Stomach (tissue), 8 donors: ENCODE measurements at regions not wholly inside any gene's neighbourhood (a gene's known extent, or its start where the extent isn't known, plus 50 kb on each side); places are given as distances from the start of the nearest gene placed in this dataset.

Experiments used
- DNase-seq, 2 donors: peaks; one replicate each; pipeline versions ENCODE4 v3.0.0 to v3.0.0-alpha.2; 2013 to 2019
- H3K27ac ChIP-seq, 5 donors: fragments of 200-600 bp in 4 of 5; sonication (generic) in 4 of 5; one replicate each; pipeline ENCODE4 v1.5.1; 2013 to 2019; ENCODE audit warnings: mild to moderate bottlenecking in 1 of 5, moderate library complexity in 1 of 5
- H3K27me3 ChIP-seq, 3 donors: fragments of 200-600 bp; sonication (generic); one replicate each; pipeline ENCODE4 v1.5.1; 2017 to 2019; ENCODE audit warnings: mixed run types in 1 of 3
- H3K36me3 ChIP-seq, 4 donors: fragments of 200-600 bp; sonication (generic); 1 replicate in 3 of 4; 2 replicates in 1 of 4; pipeline ENCODE4 v1.5.1; 2016 to 2019
- H3K4me1 ChIP-seq, 4 donors: fragments of 200-600 bp; sonication (generic); one replicate each; pipeline ENCODE4 v1.5.1; 2016 to 2019
- H3K4me3 ChIP-seq, 4 donors: fragments of 200-600 bp; sonication (generic) in 3 of 4; one replicate each; pipeline ENCODE4 v1.5.1; 2016 to 2019; ENCODE audit warnings: mild to moderate bottlenecking in 1 of 4
- H3K9me3 ChIP-seq, 4 donors: fragments of 200-600 bp; sonication (generic); one replicate each; pipeline ENCODE4 v1.5.1; 2016 to 2019
- CTCF ChIP-seq, 7 experiments: fragments of 450-650 bp in 4 of 7; fragments of 200-600 bp in 3 of 7; sonication (generic) in 3 of 7; IDR thresholded peaks; one replicate each; pipeline ENCODE4 v1.5.1; 2016 to 2019; ENCODE audit warnings: antibody characterized with exemption in 7 of 7, control low read depth in 2 of 7, mild to moderate bottlenecking in 1 of 7
- EP300 ChIP-seq: sonication (generic); formaldehyde crosslinking; IDR thresholded peaks from one replicate; pipeline ENCODE4 v1.6.1; 2017; ENCODE audit warnings: antibody characterized with exemption
- POLR2A ChIP-seq, 4 donors: fragments of 450-650 bp; IDR thresholded peaks; one replicate each; pipeline ENCODE4 v1.6.1; 2016; ENCODE audit warnings: antibody characterized with exemption in 4 of 4, control low read depth in 2 of 4, mild to moderate bottlenecking in 1 of 4, moderate library complexity in 1 of 4
- POLR2AphosphoS5 ChIP-seq, 3 donors: sonication (generic); formaldehyde crosslinking; IDR thresholded peaks; one replicate each; pipeline ENCODE4 v1.6.1; 2016; ENCODE audit warnings: antibody characterized with exemption in 3 of 3
- WGBS, 5 donors: extraction: QIAGEN DNeasy Blood & Tissue Kit in 3 of 5; methylation state at CpG; one replicate each; pipeline versions ENCODE4 v1.1.5 to v1.1.7; 2013 to 2018; 5-methylcytosine and 5-hydroxymethylcytosine counted together
- intact Hi-C: fragments of 100-400 bp; cut with DNase I; formaldehyde crosslinking; loops from one replicate; pipeline ENCODE4 v1.15.1; 2023; ENCODE audit warnings: low total_unique reads
- donor health status: healthy with polysubstance abuse.
- donor health status: Bipolar disorder and iron deficiency.
- donor health status: healthy.

- intact Hi-C loops = no loop called here
- no peak for DNase-seq
- Histone ChIP-seq H3K4me1 (no peaks in the 10 kb centered on the region), H3K9me3 (no peaks in the 10 kb centered on the region), H3K4me3 (no peak overlapping the region), H3K36me3 (no peaks in the 10 kb centered on the region), H3K27ac (no peak overlapping the region), H3K27me3 (peaks cover 0 to 14% (median 0%) of the 10 kb centered on the region in 3 donors)
- 44 to 54% (median 49%) methylated on average over 7 of the region's 7 CpGs for WGBS, 5 donors
- no peak for TF ChIP-seq CTCF (IDR thresholded peaks at IDR 0.05)
- TF ChIP-seq POLR2AphosphoS5 (IDR thresholded peaks at IDR 0.05) = no peak
- TF ChIP-seq POLR2A (IDR thresholded peaks at IDR 0.05) = no peak
- no peak for TF ChIP-seq EP300
These were observed 448.9 kb downstream of the MED10 start for GRCh38 chr5:5929291-5930020.

GRCh38 chr5:5925191-5925590 lies 453.2 kb downstream of the MED10 start:
- H3K4me1 ChIP-seq = no peaks in the 10 kb centered on the region
- TF ChIP-seq CTCF (IDR thresholded peaks at IDR 0.05) (no peak), POLR2AphosphoS5 (IDR thresholded peaks at IDR 0.05) (no peak), POLR2A (IDR thresholded peaks at IDR 0.05) (no peak), EP300 (no peak)
- no peaks in the 10 kb centered on the region for H3K9me3 ChIP-seq
- H3K27ac ChIP-seq = no peak overlapping the region
- no peaks in the 10 kb centered on the region for H3K36me3 ChIP-seq
- intact Hi-C loops = no loop called here
- 79 to 84% (median 82%) methylated on average over 7 of the region's 7 CpGs for WGBS, 5 donors
- no peak for DNase-seq
- peaks cover 0 to 14% (median 0%) of the 10 kb centered on the region in 3 donors for H3K27me3 ChIP-seq
- no peak overlapping the region for H3K4me3 ChIP-seq

GRCh38 chr5:5919411-5919810 lies 458.9 kb downstream of the MED10 start:
- Histone ChIP-seq H3K9me3 (no peaks in the 10 kb centered on the region), H3K27ac (no peak overlapping the region), H3K4me1 (no peaks in the 10 kb centered on the region), H3K36me3 (no peaks in the 10 kb centered on the region), H3K4me3 (no peak overlapping the region), H3K27me3 (no peaks in the 10 kb centered on the region)
- intact Hi-C loops = no loop called here
- DNase-seq = no peak
- WGBS, 5 donors = 38 to 56% (median 49%) methylated on average over 2 of the region's 2 CpGs
- no peak for TF ChIP-seq EP300
- no peak for TF ChIP-seq POLR2AphosphoS5 (IDR thresholded peaks at IDR 0.05)

- no peaks in the 10 kb centered on the region for H3K4me1 ChIP-seq
These were observed 471.6 kb downstream of the MED10 start for GRCh38 chr5:5906778-5907177.

More at GRCh38 chr5:5906778-5907177, 471.6 kb downstream of the MED10 start:
- TF ChIP-seq POLR2AphosphoS5 (IDR thresholded peaks at IDR 0.05) = no peak
- TF ChIP-seq EP300 = no peak
- no peak for TF ChIP-seq CTCF (IDR thresholded peaks at IDR 0.05)
- TF ChIP-seq POLR2A (IDR thresholded peaks at IDR 0.05) = no peak
- no peaks in the 10 kb centered on the region for H3K36me3 ChIP-seq
- 73 to 86% (median 80%) methylated on average over 3 of the region's 3 CpGs for WGBS, 5 donors
- no peak for DNase-seq
- H3K27me3 ChIP-seq = no peaks in the 10 kb centered on the region
- peaks cover 0 to 5% (median under 1%) of the 10 kb centered on the region in 4 donors for H3K9me3 ChIP-seq
- intact Hi-C loops = no loop called here
- no peak overlapping the region for H3K27ac ChIP-seq
- no peak overlapping the region for H3K4me3 ChIP-seq
